ENCODE measurements at regions not wholly inside any gene's neighbourhood (a gene's known extent, or its start where the extent isn't known, plus 50 kb on each side); places are given as distances from the start of the nearest gene placed in this dataset.

GRCh38 chr6:14913931-14914330 is 331.9 kb upstream of the JARID2 start:
- in situ Hi-C loops (cut with HindIII; ENCODE audit: low pct_unique_long_range_greater_than_20kb, low sequenced_read_pairs) = no loop called here
- DNase-seq (ENCODE audit: low read depth) = no peak

GRCh38 chr6:14915888-14916832 is 329.7 kb upstream of the JARID2 start:
- DNase-seq (ENCODE audit: low read depth) = no peak
- in situ Hi-C loops (cut with HindIII; ENCODE audit: low pct_unique_long_range_greater_than_20kb, low sequenced_read_pairs) = no loop called here

- in situ Hi-C loops (cut with HindIII; ENCODE audit: low pct_unique_long_range_greater_than_20kb, low sequenced_read_pairs) = no loop called here
- DNase-seq (ENCODE audit: low read depth) = no peak
Observed at GRCh38 chr6:14917109-14917910, 328.6 kb upstream of the JARID2 start.

GRCh38 chr6:14918200-14918907 is 327.5 kb upstream of the JARID2 start:
- in situ Hi-C loops (cut with HindIII; ENCODE audit: low pct_unique_long_range_greater_than_20kb, low sequenced_read_pairs) = no loop called here
- DNase-seq (ENCODE audit: low read depth) = no peak

GRCh38 chr6:14919038-14919670 is 326.7 kb upstream of the JARID2 start:
- DNase-seq (ENCODE audit: low read depth) = no peak
- in situ Hi-C loops (cut with HindIII; ENCODE audit: low pct_unique_long_range_greater_than_20kb, low sequenced_read_pairs) = no loop called here

GRCh38 chr6:14920276-14920675 is 325.6 kb upstream of the JARID2 start:
- no peak for DNase-seq (ENCODE audit: low read depth)
- in situ Hi-C loops (cut with HindIII; ENCODE audit: low pct_unique_long_range_greater_than_20kb, low sequenced_read_pairs) = no loop called here

- DNase-seq (ENCODE audit: low read depth) = no peak
Observed at GRCh38 chr6:14921170-14921569, 324.7 kb upstream of the JARID2 start.

GRCh38 chr6:14921878-14922671 is 323.8 kb upstream of the JARID2 start:
- DNase-seq (ENCODE audit: low read depth) = no peak
- in situ Hi-C loops (cut with HindIII; ENCODE audit: low pct_unique_long_range_greater_than_20kb, low sequenced_read_pairs) = no loop called here

More at GRCh38 chr6:14921170-14921569, 324.7 kb upstream of the JARID2 start:
- in situ Hi-C loops (cut with HindIII; ENCODE audit: low pct_unique_long_range_greater_than_20kb, low sequenced_read_pairs) = no loop called here

GRCh38 chr6:14922706-14923460 is 323.0 kb upstream of the JARID2 start:
- in situ Hi-C loops (cut with HindIII; ENCODE audit: low pct_unique_long_range_greater_than_20kb, low sequenced_read_pairs) = no loop called here
- no peak for DNase-seq (ENCODE audit: low read depth)

- in situ Hi-C loops (cut with HindIII; ENCODE audit: low pct_unique_long_range_greater_than_20kb, low sequenced_read_pairs) = no loop called here
- DNase-seq (ENCODE audit: low read depth) = no peak
Observed at GRCh38 chr6:14924126-14925024, 321.5 kb upstream of the JARID2 start.

- in situ Hi-C loops (cut with HindIII; ENCODE audit: low pct_unique_long_range_greater_than_20kb, low sequenced_read_pairs) = no loop called here
- no peak for DNase-seq (ENCODE audit: low read depth)
Observed at GRCh38 chr6:14925025-14925698, 320.7 kb upstream of the JARID2 start.

- in situ Hi-C loops (cut with HindIII; ENCODE audit: low pct_unique_long_range_greater_than_20kb, low sequenced_read_pairs) = no loop called here
- no peak for DNase-seq (ENCODE audit: low read depth)
Observed at GRCh38 chr6:14925699-14926026, 320.2 kb upstream of the JARID2 start.

- in situ Hi-C loops (cut with HindIII; ENCODE audit: low pct_unique_long_range_greater_than_20kb, low sequenced_read_pairs) = no loop called here
- DNase-seq (ENCODE audit: low read depth) = no peak
Observed at GRCh38 chr6:14927398-14927797, 318.5 kb upstream of the JARID2 start.

- in situ Hi-C loops (cut with HindIII; ENCODE audit: low pct_unique_long_range_greater_than_20kb, low sequenced_read_pairs) = no loop called here
- no peak for DNase-seq (ENCODE audit: low read depth)
Observed at GRCh38 chr6:14929291-14929690, 316.6 kb upstream of the JARID2 start.

GRCh38 chr6:14930366-14930989 is 315.4 kb upstream of the JARID2 start:
- in situ Hi-C loops (cut with HindIII; ENCODE audit: low pct_unique_long_range_greater_than_20kb, low sequenced_read_pairs) = no loop called here
- DNase-seq (ENCODE audit: low read depth) = no peak

Data from Caki2 (cell line).